Chondrocyte (in vitro differentiated cells): ENCODE measurements at regions not wholly inside any gene's neighbourhood (a gene's known extent, or its start where the extent isn't known, plus 50 kb on each side); places are given as distances from the start of the nearest gene placed in this dataset.

Experiments
- DNase-seq: peaks from one replicate; pipeline ENCODE4 v3.0.0; 2021; ENCODE audit warnings: mixed read lengths, low spot score
- H3K27ac Mint-ChIP-seq: one replicate; pipeline ENCODE4 v1.8.0; 2021; ENCODE audit warnings: mild to moderate bottlenecking, moderate library complexity, mixed read lengths; ENCODE audit not compliant: unreplicated experiment
- H3K27me3 Mint-ChIP-seq: 2 replicates; pipeline ENCODE4 v1.8.0; 2021; ENCODE audit warnings: low read depth, mixed read lengths
- H3K36me3 Mint-ChIP-seq: 2 replicates; pipeline ENCODE4 v1.8.0; 2021; ENCODE audit warnings: low read depth, mixed read lengths
- H3K4me1 Mint-ChIP-seq: 2 replicates; pipeline ENCODE4 v1.8.0; 2021; ENCODE audit warnings: low read depth, mild to moderate bottlenecking, mixed read lengths
- H3K4me3 Mint-ChIP-seq: one replicate; pipeline ENCODE4 v1.8.0; 2021; ENCODE audit warnings: mild to moderate bottlenecking, moderate library complexity, mixed read lengths; ENCODE audit not compliant: unreplicated experiment
- H3K9me3 Mint-ChIP-seq: 2 replicates; pipeline ENCODE4 v1.8.0; 2021; ENCODE audit warnings: low read depth, mixed read lengths
- CTCF ChIP-seq: fragments of 200-600 bp; sonication (generic); IDR thresholded peaks from 2 replicates; pipeline ENCODE4 v1.5.0; 2021; ENCODE audit warnings: antibody characterized with exemption, mild to moderate bottlenecking, moderate library complexity

- peaks cover 64% of the 10 kb centered on the region for H3K27me3 Mint-ChIP-seq
These were observed 305.6 kb upstream of the CXCR4 start for GRCh38 chr2:136423516-136423996.

GRCh38 chr2:136422512-136422911, 304.6 kb upstream of the CXCR4 start:
- Mint-ChIP-seq H3K4me3 (no peak overlapping the region), H3K27me3 (peaks cover 67% of the 10 kb centered on the region), H3K36me3 (no peaks in the 10 kb centered on the region), H3K27ac (no peak overlapping the region), H3K4me1 (peaks cover 8% of the 10 kb centered on the region), H3K9me3 (no peaks in the 10 kb centered on the region)
- TF ChIP-seq CTCF: no peak
- DNase-seq: no peak

More at GRCh38 chr2:136423516-136423996, 305.6 kb upstream of the CXCR4 start:
- TF ChIP-seq CTCF: peak; percentile 97
- H3K4me1 Mint-ChIP-seq: peaks cover 8% of the 10 kb centered on the region
- no peaks in the 10 kb centered on the region for H3K9me3 Mint-ChIP-seq
- DNase-seq: no peak
- peak overlapping the region; percentile 78 for H3K4me3 Mint-ChIP-seq
- H3K27ac Mint-ChIP-seq: peak overlapping the region; percentile 23
- no peaks in the 10 kb centered on the region for H3K36me3 Mint-ChIP-seq

GRCh38 chr2:136420346-136420745, 302.4 kb upstream of the CXCR4 start:
- TF ChIP-seq CTCF: no peak
- no peak for DNase-seq
- Mint-ChIP-seq H3K36me3 (no peaks in the 10 kb centered on the region), H3K4me1 (peaks cover 8% of the 10 kb centered on the region), H3K4me3 (no peak overlapping the region), H3K9me3 (no peaks in the 10 kb centered on the region), H3K27ac (no peak overlapping the region), H3K27me3 (peaks cover 54% of the 10 kb centered on the region)

GRCh38 chr2:136411946-136412345, 294.0 kb upstream of the CXCR4 start:
- Mint-ChIP-seq H3K27me3 (peaks cover 26% of the 10 kb centered on the region), H3K4me1 (no peaks in the 10 kb centered on the region), H3K9me3 (no peaks in the 10 kb centered on the region), H3K36me3 (no peaks in the 10 kb centered on the region), H3K4me3 (no peak overlapping the region), H3K27ac (no peak overlapping the region)
- no peak for DNase-seq
- TF ChIP-seq CTCF: no peak

GRCh38 chr2:136410673-136411072, 292.7 kb upstream of the CXCR4 start:
- Mint-ChIP-seq H3K9me3 (no peaks in the 10 kb centered on the region), H3K27me3 (peaks cover 26% of the 10 kb centered on the region), H3K4me3 (no peak overlapping the region), H3K4me1 (no peaks in the 10 kb centered on the region), H3K27ac (no peak overlapping the region), H3K36me3 (no peaks in the 10 kb centered on the region)
- no peak for TF ChIP-seq CTCF
- DNase-seq: no peak
